Jurkat, Clone E6-1 (cell line): ENCODE measurements at regions not wholly inside any gene's neighbourhood (a gene's known extent, or its start where the extent isn't known, plus 50 kb on each side); places are given as distances from the start of the nearest gene placed in this dataset.
A peak's percentile ranks its signal among the peaks of the same experiment; 100 is the strongest.
"Not testable (repeated sequence)": the region's sequence is repeated elsewhere in the genome, so short reads cannot be mapped to it uniquely, and the experiment has no call there.

Experiments
- DNase-seq: peaks from one replicate; pipeline ENCODE4 v3.0.0-alpha.2; 2011; ENCODE audit warnings: low read depth, low spot score
- H3K4me3 ChIP-seq: 2 replicates; pipeline ENCODE4 v1.5.1; 2011; ENCODE audit warnings: mild to moderate bottlenecking, low read length, control low read depth, moderate library complexity

DNA sequence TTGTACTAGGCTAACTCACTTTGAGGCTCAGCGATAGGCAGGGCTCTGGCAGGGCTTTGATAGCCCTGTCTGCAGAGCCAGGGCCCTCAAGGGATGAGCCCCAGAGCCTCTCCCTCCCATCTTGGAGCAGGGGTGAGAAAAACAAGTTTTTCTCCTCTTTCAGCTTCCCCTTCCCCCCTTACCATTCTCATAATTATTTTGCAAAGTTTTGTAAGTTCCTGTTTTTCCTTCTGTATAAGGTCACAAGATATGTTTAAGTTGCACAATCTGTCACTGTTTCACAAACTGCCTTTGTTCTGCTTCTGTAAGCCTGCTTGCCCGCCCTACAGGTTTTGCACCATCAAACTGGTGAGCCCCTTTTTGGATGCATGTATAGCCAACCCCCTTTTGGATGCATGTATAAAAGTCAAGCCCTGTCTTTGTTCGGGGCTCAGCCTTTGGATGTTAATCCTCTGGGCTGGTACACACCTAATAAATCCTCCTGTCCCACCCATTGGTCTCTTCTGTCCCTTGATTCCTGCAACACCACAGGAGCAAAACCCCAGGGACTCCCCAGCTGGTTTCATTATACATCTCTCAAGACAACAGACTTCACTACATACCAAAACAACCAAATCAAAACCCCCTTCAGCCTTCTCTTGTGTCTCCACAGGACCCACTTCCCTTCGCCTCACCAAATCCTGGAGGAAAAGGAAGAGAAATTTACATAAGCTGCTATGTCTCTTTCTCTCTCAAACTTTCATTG lies 52.5 kb upstream of the RESF1 start:
- H3K4me3 ChIP-seq: no peak overlapping the region
- DNase-seq: no peak

DNA sequence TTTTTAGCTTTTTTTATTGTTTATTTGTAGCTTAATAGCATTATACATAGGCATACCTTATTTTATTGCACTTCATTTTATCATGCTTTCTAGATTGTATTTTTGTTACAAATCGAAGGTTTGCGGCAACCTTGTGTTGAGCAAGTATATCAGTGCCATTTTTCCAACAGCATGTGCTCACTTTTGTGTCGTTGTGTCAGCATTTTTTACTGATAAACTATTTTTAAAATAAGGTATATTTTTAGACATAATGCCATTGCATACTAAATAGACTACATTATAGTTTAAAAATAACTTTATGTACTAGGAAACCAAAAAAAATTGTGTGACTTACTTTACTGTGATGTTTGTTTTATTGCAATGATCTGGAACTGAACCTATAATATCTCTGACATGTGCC lies 56.2 kb upstream of the RESF1 start:
- H3K4me3 ChIP-seq: no peak overlapping the region
- no peak for DNase-seq

DNA sequence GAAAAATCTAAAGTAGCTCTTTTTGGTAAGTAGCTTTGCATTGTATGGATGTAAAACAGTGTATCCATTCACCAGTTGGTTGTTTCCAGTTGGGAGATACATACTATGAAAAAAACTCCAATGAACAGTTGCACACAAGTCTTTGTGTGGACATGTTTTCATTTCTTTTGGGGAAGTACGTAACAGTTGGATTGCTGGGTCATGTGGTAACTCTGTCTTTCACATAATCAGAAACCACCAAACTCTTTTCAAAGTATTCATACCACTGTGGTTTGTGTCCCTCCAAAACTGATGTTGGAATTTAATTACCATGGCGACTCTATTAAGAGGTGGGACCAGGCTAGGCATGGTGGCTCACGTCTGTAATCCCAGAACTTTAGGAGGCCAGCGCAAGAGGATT lies 58.9 kb upstream of the RESF1 start:
- H3K4me3 ChIP-seq: no peak overlapping the region
- DNase-seq: no peak

DNA sequence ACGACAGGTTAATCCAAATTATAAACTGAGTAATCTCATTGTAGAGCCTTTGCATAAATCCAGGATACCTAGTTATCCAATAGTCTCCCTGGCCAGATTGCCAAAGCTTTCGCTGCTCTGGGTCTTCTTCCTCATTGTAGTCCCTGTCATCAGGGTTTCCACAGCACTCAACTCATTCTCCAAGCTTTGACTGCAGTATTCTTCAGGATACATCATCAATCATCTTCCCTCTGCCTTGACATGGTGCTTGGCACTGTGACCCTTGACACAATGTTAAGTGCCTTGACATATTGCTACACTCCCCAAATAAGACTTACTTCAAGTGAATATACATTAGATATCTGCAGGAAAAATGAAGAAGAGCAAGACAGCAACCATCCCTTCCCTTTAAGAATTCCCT lies 60.1 kb upstream of the RESF1 start:
- H3K4me3 ChIP-seq: no peak overlapping the region
- DNase-seq: no peak

DNA sequence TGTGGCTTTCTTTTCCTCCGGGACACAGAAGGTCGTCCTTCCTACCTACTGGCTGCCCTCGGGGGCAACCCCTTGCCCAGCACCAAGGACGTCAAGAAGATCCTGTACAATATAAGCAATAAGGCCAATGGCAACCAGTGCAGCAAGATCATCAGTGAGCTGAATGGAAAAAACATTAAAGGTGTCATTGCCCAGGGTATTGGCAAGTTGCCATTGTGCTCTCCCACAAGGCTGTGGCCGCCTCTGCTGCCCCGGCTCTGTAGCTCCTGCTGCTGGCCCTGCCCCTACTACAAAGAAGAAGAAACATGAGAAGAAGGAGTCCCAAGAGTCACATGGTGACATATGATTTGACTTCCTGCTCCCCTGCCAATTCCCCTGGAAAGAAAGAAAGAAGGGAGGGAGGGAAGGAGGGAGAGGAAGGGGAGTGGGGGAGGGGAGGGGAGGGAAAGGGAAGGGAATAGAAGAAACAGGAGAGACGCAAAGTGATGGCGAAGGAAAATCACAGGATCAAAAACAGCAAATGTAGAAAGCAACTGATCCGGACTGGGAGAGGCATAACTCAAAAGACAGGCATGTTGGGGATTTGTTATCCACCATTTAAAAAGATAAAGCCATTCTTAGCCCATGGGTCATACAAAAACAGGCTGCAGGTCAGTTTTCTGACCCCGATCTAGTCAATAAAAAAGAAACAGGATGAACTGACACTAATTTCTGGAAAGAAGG lies 61.3 kb upstream of the RESF1 start:
- DNase-seq: no peak
- no peak overlapping the region for H3K4me3 ChIP-seq

DNA sequence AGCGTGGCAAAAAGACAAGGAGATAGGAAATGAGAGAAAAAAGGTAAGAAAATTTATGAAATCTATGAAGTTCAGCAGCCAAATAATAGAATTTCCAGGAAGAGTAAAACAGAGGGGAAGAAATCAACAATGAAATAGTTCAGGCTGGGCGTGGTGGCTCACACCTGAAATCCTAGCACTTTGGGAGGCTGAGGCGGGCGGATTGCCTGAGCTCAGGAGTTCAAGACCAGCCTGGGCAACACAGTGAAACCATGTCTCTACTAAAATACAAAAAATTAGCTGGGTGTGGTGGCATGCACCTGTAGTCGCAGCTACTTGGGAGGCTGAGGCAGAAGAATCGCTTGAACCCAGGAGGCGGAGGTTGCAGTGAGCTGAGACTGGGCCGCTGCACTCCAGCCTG lies 62.1 kb upstream of the RESF1 start:
- H3K4me3 ChIP-seq, DNase-seq: not testable (repeated sequence)

DNA sequence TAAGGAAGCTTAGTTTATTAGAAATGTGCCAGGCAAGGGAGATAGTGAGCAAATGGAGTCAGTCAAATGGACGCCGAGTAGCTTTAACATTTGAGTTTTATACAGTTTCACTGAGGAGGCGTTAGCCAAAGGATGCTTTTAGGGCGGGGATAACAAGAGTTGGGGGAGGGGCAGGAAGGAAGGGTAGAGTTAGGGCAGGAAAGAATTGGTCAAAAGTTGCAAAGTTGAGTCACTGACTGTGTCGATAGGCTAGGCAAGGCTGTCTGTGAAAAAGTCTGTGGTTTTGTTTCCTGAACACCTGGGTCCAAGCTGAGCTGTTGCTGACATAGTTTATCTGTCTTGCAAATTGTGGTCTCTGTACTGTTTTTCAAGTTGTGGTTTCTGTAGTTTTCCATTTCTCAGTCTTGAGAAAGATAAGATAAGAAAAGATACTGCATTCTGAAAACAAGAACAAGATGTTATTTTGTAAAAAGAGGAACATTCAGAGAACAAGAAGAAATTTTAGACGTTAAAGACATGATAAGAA lies 62.6 kb upstream of the RESF1 start:
- H3K4me3 ChIP-seq: no peak overlapping the region
- peak; percentile 100 for DNase-seq

DNA sequence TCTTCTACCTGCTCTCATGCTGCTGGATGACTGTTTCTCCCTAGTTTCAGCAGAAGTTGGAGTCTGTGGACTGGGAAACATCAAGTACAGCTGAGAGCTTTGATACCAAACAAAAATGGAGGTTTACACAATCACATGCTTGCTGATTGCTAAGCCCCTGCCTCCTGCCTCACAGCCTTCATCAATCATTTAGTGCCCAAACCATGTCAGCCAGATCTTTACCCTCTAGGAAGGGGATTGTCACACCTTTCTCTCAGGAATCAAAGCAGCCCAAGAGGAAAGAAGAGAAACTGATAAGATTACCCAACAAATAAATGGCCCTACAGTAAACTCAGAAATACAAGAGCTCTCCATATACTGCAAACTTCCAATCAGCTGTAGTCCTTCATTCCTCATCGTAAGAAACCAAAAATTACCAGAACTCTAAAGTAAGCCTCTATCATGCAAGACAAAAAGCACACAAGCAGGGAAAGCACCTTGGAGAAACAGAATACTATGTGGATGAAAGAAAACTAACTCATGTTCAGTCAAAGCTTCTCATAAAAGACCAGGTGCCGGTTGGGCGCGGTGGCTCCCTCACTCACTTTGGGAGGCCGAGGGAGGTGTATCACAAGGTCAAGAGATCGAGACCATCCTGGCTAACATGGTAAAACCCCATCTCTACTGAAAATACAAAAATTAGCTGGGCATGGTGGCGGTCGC lies 63.6 kb upstream of the RESF1 start:
- H3K4me3 ChIP-seq: no peak overlapping the region
- DNase-seq: no peak

DNA sequence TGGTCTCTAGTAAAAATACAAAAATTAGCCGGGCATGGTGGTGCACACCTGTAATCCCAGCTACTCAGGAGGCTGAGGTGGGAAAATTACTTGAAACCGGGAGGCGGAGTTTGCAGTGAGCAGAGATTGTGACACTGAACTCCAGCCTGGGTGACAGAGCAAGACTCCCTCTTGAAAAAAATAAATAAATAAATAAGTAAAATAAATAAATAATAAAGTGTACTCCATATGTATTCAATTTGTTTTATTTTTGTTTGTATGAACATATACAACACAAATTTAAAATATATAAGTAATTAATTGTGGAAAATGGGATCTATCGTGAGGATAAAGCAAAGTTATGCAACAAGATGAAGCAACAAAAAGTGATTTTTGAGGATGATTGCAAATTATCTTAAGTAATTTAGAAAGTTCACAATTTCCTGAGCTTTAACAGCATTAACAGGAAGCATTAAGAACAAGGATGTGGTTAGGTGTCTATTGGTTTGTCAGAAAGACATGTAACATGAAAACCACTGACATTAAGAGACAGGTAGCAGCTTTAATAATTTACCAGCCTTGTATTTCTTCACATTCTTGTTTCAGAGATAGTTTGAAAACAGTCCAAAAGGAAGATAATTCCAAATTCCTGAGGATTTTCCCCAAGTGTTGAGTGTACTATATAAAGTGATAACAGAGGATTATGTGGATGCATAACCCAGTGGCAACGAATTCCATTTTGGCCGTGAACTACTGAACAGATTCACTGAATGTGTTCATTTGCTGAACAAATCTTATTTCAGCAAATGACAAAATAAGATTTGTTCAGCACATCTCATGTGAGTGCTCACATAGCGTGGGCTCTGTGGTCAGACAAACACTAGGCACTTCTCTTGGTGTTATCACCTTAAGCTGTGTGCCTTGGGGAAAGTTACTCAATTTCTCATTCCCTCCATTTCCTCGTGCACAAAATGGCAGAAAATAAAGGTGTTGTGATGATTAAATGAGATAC lies 68.6 kb upstream of the RESF1 start:
- peak; percentile 89 for DNase-seq
- no peak overlapping the region for H3K4me3 ChIP-seq

DNA sequence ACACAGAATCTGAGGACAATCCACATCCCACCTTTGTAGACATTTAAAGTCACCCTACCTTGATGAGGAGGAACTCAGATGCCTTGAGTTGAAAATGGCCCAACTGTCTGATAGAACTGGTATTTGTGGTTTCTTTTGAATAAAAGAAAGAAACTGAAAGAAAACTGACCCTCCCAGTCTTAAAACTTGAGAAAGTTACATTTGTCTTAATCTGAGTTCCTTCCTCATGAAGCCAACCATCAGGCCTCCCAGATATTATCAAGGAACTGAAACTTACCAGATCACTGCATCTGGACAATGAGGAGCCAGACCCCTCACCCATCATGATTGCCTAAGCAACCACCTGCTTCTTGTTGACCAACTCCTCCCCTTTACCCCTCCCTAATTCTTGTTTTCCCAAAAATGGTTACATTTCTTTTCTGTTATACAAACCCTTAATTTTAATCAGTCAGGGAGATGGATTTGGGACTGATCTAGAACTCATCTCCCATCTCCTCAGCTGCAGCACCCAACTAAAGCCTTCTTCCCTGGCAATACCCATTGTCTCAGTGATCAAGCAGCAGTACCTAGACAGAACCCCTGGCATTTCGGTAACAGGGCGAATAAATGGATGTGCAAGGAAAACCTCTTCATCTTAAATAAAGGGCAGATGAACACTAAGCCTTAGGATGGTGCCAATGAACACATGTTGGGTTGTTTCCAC lies 72.0 kb upstream of the RESF1 start:
- no peak for DNase-seq
- H3K4me3 ChIP-seq: no peak overlapping the region

DNA sequence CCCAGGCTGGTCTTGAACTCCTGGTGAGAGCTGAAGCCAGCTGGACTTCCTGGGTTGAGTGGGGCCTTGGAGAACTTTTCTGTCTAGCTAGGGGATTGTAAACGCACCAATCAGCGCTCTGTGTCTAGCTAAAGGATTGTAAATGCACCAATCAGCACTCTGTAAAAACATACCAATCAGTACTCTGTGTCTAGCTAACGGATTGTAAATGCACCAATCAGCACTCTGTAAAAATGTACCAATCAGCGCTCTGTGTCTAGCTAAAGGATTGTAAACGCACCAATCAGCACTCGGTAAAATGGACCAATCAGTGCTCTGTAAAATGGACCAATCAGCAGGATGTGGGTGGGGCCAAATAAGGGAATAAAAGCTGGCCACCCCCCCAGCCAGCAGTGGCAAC lies 76.5 kb upstream of the RESF1 start:
- not testable (repeated sequence) for H3K4me3 ChIP-seq

DNA sequence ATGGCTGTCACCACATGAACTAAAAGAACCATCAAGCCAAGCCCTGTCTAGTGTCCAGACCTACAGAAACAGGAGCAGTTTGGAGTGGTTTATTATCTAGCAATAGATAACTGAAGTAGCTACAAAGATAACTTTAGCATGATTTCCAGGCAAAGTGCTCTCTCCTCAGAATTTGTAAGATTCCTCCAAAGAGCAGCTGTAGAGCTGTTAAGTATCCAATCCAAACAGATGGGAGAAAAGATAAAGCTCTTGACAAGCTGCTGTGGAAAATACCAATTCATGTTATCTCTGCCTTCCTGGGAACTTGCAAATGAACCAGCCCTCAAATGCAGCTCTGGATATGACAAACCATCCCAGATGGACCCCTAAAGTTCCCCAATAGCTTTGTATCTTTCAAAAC lies 78.9 kb upstream of the RESF1 start:
- no peak overlapping the region for H3K4me3 ChIP-seq
- DNase-seq: no peak

More for the DNA sequence above, 76.5 kb upstream of the RESF1 start:
- DNase-seq: not testable (repeated sequence)

DNA sequence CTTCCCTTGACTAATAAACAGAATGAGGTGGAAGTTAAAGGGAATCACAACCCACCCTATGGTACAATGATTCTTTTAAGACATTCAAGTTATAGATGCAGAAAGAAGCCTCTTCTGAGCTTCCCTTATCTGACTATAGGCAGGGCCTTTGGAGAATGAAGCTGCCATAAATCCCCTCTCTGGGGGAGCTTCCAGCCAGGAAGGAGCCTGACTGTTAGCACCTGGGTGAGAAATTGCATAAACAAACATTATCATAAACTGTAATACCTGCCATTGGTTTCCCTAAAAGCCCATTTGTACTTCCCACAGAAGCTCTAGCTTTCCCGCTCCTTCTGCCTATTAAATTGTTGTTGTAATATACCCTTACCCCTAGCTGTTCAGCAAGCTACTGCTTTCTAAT lies 81.3 kb upstream of the RESF1 start:
- H3K4me3 ChIP-seq: no peak overlapping the region
- DNase-seq: no peak

DNA sequence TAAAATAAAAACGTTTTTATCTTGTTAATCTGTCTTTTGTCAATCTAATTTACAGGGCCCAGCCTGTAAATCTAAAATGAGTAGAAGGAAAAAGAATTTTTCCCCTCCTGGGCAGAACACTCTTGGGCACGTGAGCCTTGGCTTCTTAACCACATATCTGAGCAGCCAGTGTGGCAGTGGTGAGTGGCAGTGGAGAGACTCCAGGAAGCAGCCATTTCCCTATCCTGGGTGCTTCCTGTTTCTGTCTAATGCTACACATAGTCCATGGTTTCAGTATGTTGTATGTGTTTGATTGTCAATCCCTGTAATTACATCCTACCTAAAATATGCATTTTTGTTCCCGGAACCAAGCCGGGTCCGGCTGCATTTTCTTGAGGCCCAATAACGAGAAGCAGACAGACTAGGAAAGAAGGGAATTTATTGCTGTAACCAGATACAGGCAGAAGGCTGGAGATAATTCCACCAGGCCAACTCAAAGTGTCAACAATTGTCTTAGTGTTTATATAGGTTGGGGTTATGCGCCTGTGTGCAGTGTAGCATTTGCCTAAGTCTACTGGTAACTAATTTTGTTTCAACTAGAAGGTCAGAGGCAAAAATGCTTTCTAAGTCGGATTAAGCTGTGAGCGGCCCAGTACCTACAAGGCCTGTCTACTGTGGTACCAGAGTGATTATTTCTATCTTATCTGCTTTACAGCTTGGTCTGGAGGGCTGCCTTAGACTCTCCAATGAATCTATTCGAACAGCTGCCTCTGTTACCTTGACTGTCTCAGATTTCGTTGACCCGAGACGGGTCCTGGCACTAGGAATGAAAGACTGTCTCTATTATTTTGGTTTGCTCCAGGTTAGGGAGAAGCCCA lies 82.4 kb upstream of the RESF1 start:
- DNase-seq: no peak
- H3K4me3 ChIP-seq: no peak overlapping the region

DNA sequence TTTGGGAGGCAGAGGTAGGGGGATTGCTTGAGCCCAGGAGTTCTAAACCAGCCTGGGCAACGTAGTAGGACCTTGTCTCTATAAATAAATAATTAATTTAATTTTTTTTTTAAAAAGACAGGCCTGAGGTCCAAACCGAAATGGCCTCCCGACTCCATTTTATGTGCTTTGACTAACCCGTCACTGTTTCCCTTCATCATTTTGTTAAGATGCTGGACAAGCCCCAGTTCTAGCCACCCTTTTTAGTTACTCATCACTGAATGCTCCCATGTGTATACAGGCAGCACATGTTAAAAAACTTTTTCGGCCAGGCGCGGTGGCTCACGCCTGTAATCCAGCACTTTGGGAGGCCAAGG lies 83.6 kb upstream of the RESF1 start:
- no peak overlapping the region for H3K4me3 ChIP-seq
- no peak for DNase-seq

DNA sequence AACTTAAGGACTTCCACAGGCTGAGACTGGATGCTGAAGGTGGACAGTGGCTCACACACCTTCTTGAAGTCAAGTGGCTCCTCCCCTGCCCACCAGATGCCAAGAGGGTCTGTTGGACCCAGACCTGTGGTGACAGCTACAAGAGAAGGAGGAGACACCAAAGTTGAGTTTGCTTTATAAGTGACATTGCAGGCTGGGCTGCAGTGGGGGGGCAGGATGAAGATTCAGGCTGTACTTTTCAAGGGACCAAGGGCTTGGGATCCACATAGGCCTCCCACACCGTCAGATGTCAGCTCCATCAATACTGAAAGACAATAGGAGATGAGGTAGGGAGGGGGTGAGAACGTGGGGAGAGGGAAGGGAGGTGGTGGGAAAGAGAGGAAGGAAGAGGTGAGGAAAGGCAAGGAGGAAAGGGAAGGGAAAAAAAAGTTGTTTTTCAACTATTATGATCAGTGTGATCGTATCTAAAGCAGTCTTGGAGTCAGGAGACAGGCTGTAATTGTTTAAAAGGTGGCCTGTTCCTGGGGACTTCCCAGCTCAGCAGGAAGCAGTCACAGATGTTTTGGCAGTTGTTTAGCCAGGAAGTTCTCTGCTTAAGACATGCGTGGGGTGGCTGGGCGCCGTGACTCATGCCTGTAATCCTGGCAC lies 84.1 kb upstream of the RESF1 start:
- H3K4me3 ChIP-seq: no peak overlapping the region
- no peak for DNase-seq
